ENCODE measurements at regions not wholly inside any gene's neighbourhood (a gene's known extent, or its start where the extent isn't known, plus 50 kb on each side); places are given as distances from the start of the nearest gene placed in this dataset.

DNA sequence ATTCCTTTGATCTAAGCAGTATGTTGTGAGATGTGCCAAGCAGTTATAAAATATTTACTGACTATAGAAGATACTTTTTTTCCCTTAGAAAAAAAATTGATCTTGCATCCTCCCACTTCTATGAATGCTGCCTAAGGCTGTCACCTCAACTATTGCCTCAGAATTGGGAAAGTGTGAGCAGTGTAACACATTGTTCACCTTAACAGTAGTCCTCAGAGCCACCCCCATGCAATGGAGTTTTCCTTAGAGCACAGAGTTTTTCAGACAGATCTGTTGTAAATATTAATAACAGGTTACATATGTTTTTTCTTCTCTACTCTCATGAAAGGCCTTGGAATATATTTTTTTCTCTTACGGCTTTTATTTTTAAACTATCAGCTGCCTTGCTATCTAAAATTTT, 607.3 kb downstream of the STK39 start:
- no peak for TF ChIP-seq EZH2 (optimal IDR thresholded peaks at IDR 0.05; ENCODE audit: low read depth, low read length)
- TF ChIP-seq, protein P1, sequence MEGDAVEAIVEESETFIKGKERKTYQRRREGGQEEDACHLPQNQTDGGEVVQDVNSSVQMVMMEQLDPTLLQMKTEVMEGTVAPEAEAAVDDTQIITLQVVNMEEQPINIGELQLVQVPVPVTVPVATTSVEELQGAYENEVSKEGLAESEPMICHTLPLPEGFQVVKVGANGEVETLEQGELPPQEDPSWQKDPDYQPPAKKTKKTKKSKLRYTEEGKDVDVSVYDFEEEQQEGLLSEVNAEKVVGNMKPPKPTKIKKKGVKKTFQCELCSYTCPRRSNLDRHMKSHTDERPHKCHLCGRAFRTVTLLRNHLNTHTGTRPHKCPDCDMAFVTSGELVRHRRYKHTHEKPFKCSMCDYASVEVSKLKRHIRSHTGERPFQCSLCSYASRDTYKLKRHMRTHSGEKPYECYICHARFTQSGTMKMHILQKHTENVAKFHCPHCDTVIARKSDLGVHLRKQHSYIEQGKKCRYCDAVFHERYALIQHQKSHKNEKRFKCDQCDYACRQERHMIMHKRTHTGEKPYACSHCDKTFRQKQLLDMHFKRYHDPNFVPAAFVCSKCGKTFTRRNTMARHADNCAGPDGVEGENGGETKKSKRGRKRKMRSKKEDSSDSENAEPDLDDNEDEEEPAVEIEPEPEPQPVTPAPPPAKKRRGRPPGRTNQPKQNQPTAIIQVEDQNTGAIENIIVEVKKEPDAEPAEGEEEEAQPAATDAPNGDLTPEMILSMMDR (IDR thresholded peaks at IDR 0.05; ENCODE audit: low read length), result no peak
- TF ChIP-seq EZH2phosphoT487 (IDR thresholded peaks at IDR 0.05; ENCODE audit: low read length), result no peak

All from MM.1S (cell line).